T-cell (primary cell): ENCODE measurements at regions not wholly inside any gene's neighbourhood (a gene's known extent, or its start where the extent isn't known, plus 50 kb on each side); places are given as distances from the start of the nearest gene placed in this dataset.

Experiments
- ATAC-seq, 4 experiments: fragments of 200-7000 bp in 3 of 4; fragments of 150-1000 bp in 1 of 4; cut with Tn5 transposase; replicated peaks in 1 of 4; 1 replicate in 3 of 4; 2 replicates in 1 of 4; pipeline ENCODE4 v1.10.0; 2021; ENCODE audit warnings: moderate library complexity in 3 of 4, mild to moderate bottlenecking in 2 of 4, moderate number of reproducible peaks in 1 of 4
- CTCF ChIA-PET, 2 donors: fragments of 300-600 bp; sonication (Branson Sonifier 250); formaldehyde crosslinking; loops; one replicate each; lab custom pipeline; 2022; ENCODE audit warnings: antibody characterized with exemption in 2 of 2; lab: Charles Lee
- POLR2A ChIA-PET, 2 donors: fragments of 300-600 bp; sonication (Branson Sonifier 250); formaldehyde crosslinking; loops; one replicate each; lab custom pipeline; 2022; ENCODE audit warnings: antibody characterized with exemption in 2 of 2; lab: Charles Lee
- DNase-seq, 35 experiments: peaks; one replicate each; pipeline versions ENCODE4 v3.0.0 to v3.0.0-alpha.2; 2013 to 2023
- H3K27ac ChIP-seq: one replicate; pipeline ENCODE4 v1.5.1; 2013; ENCODE audit warnings: low read length
- H3K27me3 ChIP-seq, 2 experiments: replicated peaks in 1 of 2; 1 replicate in 1 of 2; 2 replicates in 1 of 2; pipeline versions ENCODE4 v1.6.1 to v1.7.0; 2013; ENCODE audit warnings: low read length in 1 of 2, mixed read lengths in 1 of 2; ENCODE audit not compliant: control insufficient read depth in 2 of 2, insufficient read depth in 2 of 2; ENCODE audit errors: extremely low read depth in 1 of 2
- H3K36me3 ChIP-seq, 2 donors: 1 replicate in 1 of 2; 2 replicates in 1 of 2; pipeline versions ENCODE4 v1.6.1 to v1.7.0; 2013; ENCODE audit warnings: low read length in 1 of 2; ENCODE audit not compliant: control insufficient read depth in 2 of 2, insufficient read depth in 1 of 2; ENCODE audit errors: extremely low read depth in 1 of 2
- H3K4me1 ChIP-seq, 2 experiments: 1 replicate in 1 of 2; 2 replicates in 1 of 2; pipeline versions ENCODE4 v1.6.1 to v1.7.0; 2013; ENCODE audit warnings: low read length in 2 of 2, mixed read lengths in 1 of 2; ENCODE audit not compliant: insufficient read depth in 2 of 2, control insufficient read depth in 1 of 2; ENCODE audit errors: extremely low read depth in 1 of 2
- H3K4me3 ChIP-seq, 2 donors: 1 replicate in 1 of 2; 2 replicates in 1 of 2; pipeline versions ENCODE4 v1.5.1 to v1.7.0; 2013; ENCODE audit warnings: mild to moderate bottlenecking in 2 of 2, low read length in 1 of 2, moderate library complexity in 1 of 2; ENCODE audit not compliant: control insufficient read depth in 1 of 2; ENCODE audit errors: extremely low read depth in 1 of 2
- H3K9me3 ChIP-seq: 2 replicates; pipeline ENCODE4 v1.7.0; 2013
- H3K27ac Mint-ChIP-seq, 2 donors: one replicate each; pipeline ENCODE4 v1.8.0; 2020 to 2021; ENCODE audit warnings: mild to moderate bottlenecking in 2 of 2, mixed read lengths in 2 of 2
- H3K27me3 Mint-ChIP-seq, 2 donors: one replicate each; pipeline ENCODE4 v1.8.0; 2021 to 2022; ENCODE audit warnings: mixed read lengths in 2 of 2
- H3K36me3 Mint-ChIP-seq: one replicate; pipeline ENCODE4 v1.8.0; 2021; ENCODE audit warnings: mixed read lengths
- H3K4me1 Mint-ChIP-seq, 3 donors: one replicate each; pipeline ENCODE4 v1.8.0; 2020 to 2022; ENCODE audit warnings: mixed read lengths in 3 of 3, mild to moderate bottlenecking in 1 of 3
- H3K4me3 Mint-ChIP-seq, 3 donors: one replicate each; pipeline ENCODE4 v1.8.0; 2020 to 2022; ENCODE audit warnings: mild to moderate bottlenecking in 3 of 3, mixed read lengths in 3 of 3, moderate library complexity in 3 of 3
- H3K9me3 Mint-ChIP-seq, 3 donors: one replicate each; pipeline ENCODE4 v1.8.0; 2020 to 2022; ENCODE audit warnings: mixed read lengths in 3 of 3
- WGBS: methylation state at CpG from one replicate; pipeline ENCODE4 v1.1.5; 2013; ENCODE audit warnings: missing lambda C conversion rate; ENCODE audit not compliant: insufficient coverage; 5-methylcytosine and 5-hydroxymethylcytosine counted together

DNA sequence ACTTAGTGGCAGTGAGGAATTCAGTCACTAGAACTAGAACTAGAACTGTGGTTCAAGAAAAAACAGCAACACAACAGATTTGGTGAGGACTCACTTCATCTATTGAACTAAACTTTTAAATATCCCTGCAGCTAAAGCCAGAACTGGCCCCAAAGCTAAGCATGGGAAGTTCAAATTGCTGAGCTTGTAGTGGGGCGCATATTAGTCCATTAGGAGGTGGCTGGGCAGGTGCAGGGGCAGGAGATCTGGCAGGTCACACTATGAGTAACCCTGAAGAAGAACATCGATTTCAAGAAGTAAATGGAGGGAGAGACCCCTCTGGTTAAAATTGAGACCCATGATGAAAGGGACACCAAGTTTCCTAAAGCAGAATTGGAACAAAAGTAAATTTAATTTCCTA is 73.8 kb upstream of the UBAC2 start:
- Mint-ChIP-seq H3K36me3 (no peaks in the 10 kb centered on the region), H3K9me3 (no peaks in the 10 kb centered on the region), H3K4me3 (no peak overlapping the region), H3K27me3 (peaks cover 0 to 6% of the 10 kb centered on the region in 2 donors), H3K27ac (no peak overlapping the region), H3K4me1 (peaks cover 13 to 17% (median 15%) of the 10 kb centered on the region in 3 donors)
- Histone ChIP-seq H3K9me3 (no peaks in the 10 kb centered on the region), H3K4me3 (no peak overlapping the region), H3K27ac (no peak overlapping the region), H3K4me1 (peaks cover 0 to 5% of the 10 kb centered on the region in 2 experiments), H3K27me3 (peaks cover 0 to 6% of the 10 kb centered on the region in 2 experiments), H3K36me3 (no peaks in the 10 kb centered on the region)
- ATAC-seq (no peak), DNase-seq (no peak)
- ChIA-PET POLR2A (no interaction called here), CTCF (no interaction called here)
- 100% methylated on average over 1 of the region's 2 CpGs for WGBS

DNA sequence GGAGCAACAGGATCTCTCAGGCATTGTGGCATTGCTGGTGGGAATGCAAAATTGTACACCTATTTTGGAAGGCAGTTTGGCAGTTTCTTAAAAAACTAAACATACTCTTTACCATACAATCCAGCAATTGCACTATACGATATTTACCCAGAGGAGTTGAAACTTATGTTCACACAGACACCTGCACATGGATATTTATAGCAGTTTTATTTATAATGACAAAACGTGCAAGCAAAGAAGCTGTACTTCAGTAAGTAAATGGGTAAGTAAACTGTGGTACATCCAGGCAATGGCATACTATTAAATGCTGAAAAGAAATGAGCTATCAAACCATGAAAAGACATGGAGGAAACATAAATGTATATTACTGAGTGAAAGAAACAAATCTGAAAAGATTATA is 71.6 kb upstream of the UBAC2 start:
- WGBS: 83% methylated on average over 1 of the region's 2 CpGs
- no peaks in the 10 kb centered on the region for H3K36me3 Mint-ChIP-seq
- no peak overlapping the region for H3K27ac Mint-ChIP-seq
- Histone ChIP-seq H3K27ac (no peak overlapping the region), H3K4me1 (peaks cover 0 to 5% of the 10 kb centered on the region in 2 experiments), H3K9me3 (no peaks in the 10 kb centered on the region), H3K27me3 (no peaks in the 10 kb centered on the region), H3K4me3 (no peak overlapping the region), H3K36me3 (no peaks in the 10 kb centered on the region)
- no peak for DNase-seq
- H3K4me3 Mint-ChIP-seq: no peak overlapping the region
- peaks cover 9 to 12% (median 10%) of the 10 kb centered on the region in 3 donors for H3K4me1 Mint-ChIP-seq
- no peaks in the 10 kb centered on the region for H3K9me3 Mint-ChIP-seq
- no peaks in the 10 kb centered on the region for H3K27me3 Mint-ChIP-seq
- ChIA-PET CTCF (interaction anchor here in 1 of 2 donors (0.7 kb wide), 1 partner anchor 250 kb away, joined by 4 read pairs; no protein-coding TSS in a partner anchor), POLR2A (no interaction called here)
- ATAC-seq: no peak

DNA sequence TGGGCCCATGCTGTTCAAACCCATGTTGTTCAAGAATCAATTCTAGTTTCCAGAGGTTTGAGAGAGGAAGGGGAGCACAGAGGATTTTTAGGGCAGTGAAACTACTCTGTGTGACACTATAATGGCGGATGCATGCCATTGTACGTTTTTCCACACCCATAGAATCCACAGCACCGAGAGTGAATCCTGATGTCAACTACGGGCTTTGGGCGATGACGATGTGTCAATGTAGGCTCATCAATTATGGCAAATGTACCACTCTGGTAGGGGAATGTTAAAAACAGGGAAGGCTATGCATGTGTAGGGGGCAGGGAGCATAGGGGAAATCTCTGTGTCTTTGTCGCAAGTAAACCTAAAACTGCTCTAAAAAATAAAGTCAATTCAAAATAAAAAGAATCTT is 70.7 kb upstream of the UBAC2 start:
- ChIA-PET POLR2A (no interaction called here), CTCF (no interaction called here)
- ATAC-seq: no peak
- no peak overlapping the region for H3K27ac Mint-ChIP-seq
- DNase-seq: no peak
- Histone ChIP-seq H3K4me1 (peaks cover 0 to 4% of the 10 kb centered on the region in 2 experiments), H3K27ac (no peak overlapping the region), H3K27me3 (no peaks in the 10 kb centered on the region), H3K9me3 (no peaks in the 10 kb centered on the region), H3K4me3 (no peak overlapping the region), H3K36me3 (no peaks in the 10 kb centered on the region)
- H3K4me3 Mint-ChIP-seq: no peak overlapping the region
- WGBS: 100% methylated on average over 2 of the region's 7 CpGs
- no peaks in the 10 kb centered on the region for H3K27me3 Mint-ChIP-seq
- H3K36me3 Mint-ChIP-seq: no peaks in the 10 kb centered on the region
- peaks cover 3 to 5% (median 3%) of the 10 kb centered on the region in 3 donors for H3K4me1 Mint-ChIP-seq
- no peaks in the 10 kb centered on the region for H3K9me3 Mint-ChIP-seq

DNA sequence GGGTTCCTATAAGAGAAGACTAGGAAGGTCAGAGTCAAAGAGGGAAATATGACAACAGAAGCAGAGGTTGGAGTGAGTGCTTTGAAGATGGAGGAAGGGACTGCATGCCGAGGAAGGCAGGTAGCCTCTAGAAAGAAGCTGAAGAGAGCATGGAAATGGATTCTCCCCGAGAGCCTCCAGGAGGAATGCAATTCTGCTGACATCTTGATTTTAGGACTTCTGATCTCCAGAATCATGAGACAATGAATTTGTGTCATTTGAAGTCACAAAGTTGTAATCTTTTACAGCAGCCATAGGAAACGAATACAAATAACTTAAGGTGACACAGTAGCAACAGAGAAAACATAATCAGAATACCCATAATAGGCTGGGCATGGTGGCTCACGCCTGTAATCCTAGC is 69.2 kb upstream of the UBAC2 start:
- ChIA-PET POLR2A (no interaction called here), CTCF (no interaction called here)
- Histone ChIP-seq H3K9me3 (no peaks in the 10 kb centered on the region), H3K36me3 (no peaks in the 10 kb centered on the region), H3K27me3 (no peaks in the 10 kb centered on the region), H3K27ac (no peak overlapping the region), H3K4me1 (no peaks in the 10 kb centered on the region), H3K4me3 (no peak overlapping the region)
- H3K9me3 Mint-ChIP-seq: no peaks in the 10 kb centered on the region
- WGBS: 94% methylated on average over 3 of the region's 4 CpGs
- no peaks in the 10 kb centered on the region for H3K4me1 Mint-ChIP-seq
- ATAC-seq (no peak), DNase-seq (no peak)
- no peaks in the 10 kb centered on the region for H3K36me3 Mint-ChIP-seq
- H3K27me3 Mint-ChIP-seq: no peaks in the 10 kb centered on the region
- H3K27ac Mint-ChIP-seq: no peak overlapping the region
- H3K4me3 Mint-ChIP-seq: no peak overlapping the region

DNA sequence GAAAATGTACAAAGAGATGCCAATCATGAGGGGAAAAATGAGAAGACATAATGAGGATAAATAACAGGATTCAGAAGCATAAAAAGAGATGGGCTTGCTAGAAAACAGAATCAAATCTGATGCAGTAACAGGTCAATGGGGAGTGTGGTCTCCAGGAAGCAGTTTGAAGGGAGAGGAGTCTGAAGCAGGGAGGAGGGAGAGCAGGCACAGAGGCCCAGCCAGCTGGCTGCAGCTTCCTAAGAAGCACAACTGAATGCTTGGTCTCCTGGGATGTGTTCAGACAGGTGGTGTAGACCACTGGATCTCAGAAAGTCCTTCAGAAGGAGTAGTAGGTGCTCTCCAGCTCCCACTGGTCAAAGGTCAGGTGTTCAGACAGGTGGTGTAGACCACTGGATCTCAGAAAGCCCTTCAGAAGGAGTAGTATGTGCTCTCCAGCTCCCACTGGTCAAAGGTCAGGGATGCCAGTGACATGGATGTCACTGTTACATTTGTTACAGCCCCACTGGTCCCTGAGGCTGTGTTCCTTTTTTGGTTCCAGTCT is 68.3 kb upstream of the UBAC2 start:
- DNase-seq (no peak), ATAC-seq (no peak)
- POLR2A ChIA-PET: no interaction called here
- no peaks in the 10 kb centered on the region for H3K36me3 Mint-ChIP-seq
- no peaks in the 10 kb centered on the region for H3K9me3 Mint-ChIP-seq
- H3K4me1 Mint-ChIP-seq: no peaks in the 10 kb centered on the region
- CTCF ChIA-PET: interaction anchor here (0.9 to 1.1 kb wide), 2 partner anchors 44 to 104 kb away, joined by 4 read pairs; no protein-coding TSS in a partner anchor
- Histone ChIP-seq H3K27me3 (no peaks in the 10 kb centered on the region), H3K36me3 (no peaks in the 10 kb centered on the region), H3K9me3 (no peaks in the 10 kb centered on the region), H3K27ac (no peak overlapping the region), H3K4me1 (no peaks in the 10 kb centered on the region), H3K4me3 (no peak overlapping the region)
- H3K4me3 Mint-ChIP-seq: no peak overlapping the region
- no peaks in the 10 kb centered on the region for H3K27me3 Mint-ChIP-seq
- H3K27ac Mint-ChIP-seq: no peak overlapping the region

DNA sequence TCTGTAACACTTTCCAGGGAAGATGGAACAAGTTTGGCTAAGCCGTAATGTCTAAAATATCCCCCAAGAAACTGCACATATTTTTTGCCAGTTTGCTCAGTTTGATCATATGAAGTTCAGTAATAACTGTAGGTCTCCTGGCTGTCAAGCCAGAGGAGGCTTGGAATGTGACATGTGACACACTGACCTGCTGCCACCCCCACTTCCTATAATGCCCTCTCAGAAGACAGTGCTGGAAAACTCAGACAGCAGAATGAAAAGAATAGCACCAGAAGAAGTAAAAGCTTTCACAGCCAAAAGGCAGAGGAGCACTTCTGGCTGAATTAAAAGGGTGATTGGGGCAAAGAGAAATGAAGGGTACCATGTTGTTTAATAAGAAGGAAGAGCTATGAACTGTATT is 67.4 kb upstream of the UBAC2 start:
- Mint-ChIP-seq H3K27ac (no peak overlapping the region), H3K4me1 (no peaks in the 10 kb centered on the region), H3K9me3 (no peaks in the 10 kb centered on the region), H3K36me3 (no peaks in the 10 kb centered on the region), H3K4me3 (no peak overlapping the region), H3K27me3 (no peaks in the 10 kb centered on the region)
- WGBS: no CpG with 5 or more reads among the region's 1 CpG
- no peaks in the 10 kb centered on the region for H3K9me3 ChIP-seq
- ChIA-PET POLR2A (interaction anchor here in 1 of 2 donors (0.6 kb wide), 1 partner anchor 136 kb away, joined by 3 read pairs; no protein-coding TSS in a partner anchor), CTCF (interaction anchor here in 1 of 2 donors (0.9 kb wide), 1 partner anchor 104 kb away, joined by 4 read pairs; no protein-coding TSS in a partner anchor)
- H3K36me3 ChIP-seq: no peaks in the 10 kb centered on the region
- H3K4me1 ChIP-seq: no peaks in the 10 kb centered on the region
- H3K4me3 ChIP-seq: no peak overlapping the region
- no peaks in the 10 kb centered on the region for H3K27me3 ChIP-seq
- no peak for DNase-seq
- no peak for ATAC-seq
- H3K27ac ChIP-seq: no peak overlapping the region

DNA sequence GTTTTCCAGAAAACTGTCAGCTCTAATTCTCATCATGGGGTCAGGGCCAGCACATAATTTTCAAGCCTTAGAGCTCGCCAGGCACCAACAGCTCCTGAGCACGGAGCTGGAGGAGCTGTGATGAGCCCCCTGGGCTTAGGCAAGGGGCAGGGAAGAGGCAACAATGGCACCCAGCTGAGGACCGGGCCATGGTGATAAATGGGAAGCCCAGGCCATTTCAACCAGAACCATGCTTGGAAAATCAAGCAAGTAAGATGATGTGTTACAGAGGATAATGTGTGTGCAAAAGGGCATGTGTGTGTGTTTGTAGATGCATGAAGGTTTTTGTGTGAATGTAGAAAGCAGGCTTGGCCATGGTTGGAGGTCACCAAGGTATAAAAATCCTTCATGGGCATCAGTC is 66.8 kb upstream of the UBAC2 start:
- no peaks in the 10 kb centered on the region for H3K36me3 ChIP-seq
- no peaks in the 10 kb centered on the region for H3K36me3 Mint-ChIP-seq
- no peaks in the 10 kb centered on the region for H3K27me3 ChIP-seq
- H3K27me3 Mint-ChIP-seq: no peaks in the 10 kb centered on the region
- 87% methylated on average over 3 of the region's 3 CpGs for WGBS
- ChIA-PET POLR2A (no interaction called here), CTCF (no interaction called here)
- no peak overlapping the region for H3K4me3 Mint-ChIP-seq
- H3K27ac Mint-ChIP-seq: no peak overlapping the region
- H3K4me3 ChIP-seq: no peak overlapping the region
- no peaks in the 10 kb centered on the region for H3K9me3 ChIP-seq
- ATAC-seq (no peak), DNase-seq (no peak)
- no peaks in the 10 kb centered on the region for H3K4me1 Mint-ChIP-seq
- no peaks in the 10 kb centered on the region for H3K4me1 ChIP-seq
- H3K27ac ChIP-seq: no peak overlapping the region
- H3K9me3 Mint-ChIP-seq: no peaks in the 10 kb centered on the region
